ENCODE measurements at regions not wholly inside any gene's neighbourhood (a gene's known extent, or its start where the extent isn't known, plus 50 kb on each side); places are given as distances from the start of the nearest gene placed in this dataset.

DNA sequence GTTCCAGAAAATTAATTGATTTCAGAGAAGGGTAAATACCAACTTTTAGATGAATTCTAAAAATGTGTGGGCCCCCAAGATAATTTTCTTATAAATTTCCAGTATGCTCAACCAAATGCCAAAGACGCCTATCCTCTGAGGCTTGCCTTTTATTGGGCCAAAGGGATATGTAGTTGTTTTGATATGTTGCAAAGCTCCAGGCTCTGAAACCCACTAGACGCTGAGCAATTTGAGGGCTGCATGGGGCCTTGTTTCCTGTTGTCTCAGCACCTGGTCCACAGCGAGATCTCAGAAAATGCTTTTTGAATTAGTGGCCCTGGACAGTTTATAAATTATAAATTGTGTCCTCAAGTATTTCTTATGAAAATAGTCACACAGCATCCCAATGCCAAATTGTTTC is 397.2 kb downstream of the SAMD5 start:
- no TSS peak for BruUV-seq (replicated peaks)
- no peak overlapping the region for H3K9ac ChIP-seq (ENCODE audit: low read length)
- H3K79me2 ChIP-seq (ENCODE audit: insufficient read depth, low read length) = no peaks in the 10 kb centered on the region
- no peaks in the 10 kb centered on the region for H3K27me3 ChIP-seq (ENCODE audit: insufficient read depth, low read length)
- H3K9me3 ChIP-seq (ENCODE audit: control insufficient read depth in 1 of 2, insufficient read depth in 1 of 2, low read depth in 1 of 2, low read length in 2 of 2) = no peaks in the 10 kb centered on the region
- CTCF ChIA-PET = no interaction called here
- no peak for DNase-seq (ENCODE audit: low read depth, low spot score)
- H3K9me2 ChIP-seq (ENCODE audit: insufficient read depth) = no peaks in the 10 kb centered on the region
- intact Hi-C loops (cut with micrococcal nuclease) = no loop called here
- no peak overlapping the region for H3K27ac ChIP-seq (ENCODE audit: low read depth, low read length)
- H3K4me1 ChIP-seq (ENCODE audit: control insufficient read depth in 1 of 2, insufficient read depth in 2 of 2, low read length in 2 of 2) = no peaks in the 10 kb centered on the region
- TF ChIP-seq CBX3 (IDR thresholded peaks at IDR 0.05; ENCODE audit: low read depth) (no peak), TCF7L2 (IDR thresholded peaks at IDR 0.05; ENCODE audit: borderline replicate concordance, extremely low read depth, insufficient read depth, insufficient read length) (no peak), ZNF274 (IDR thresholded peaks at IDR 0.05; ENCODE audit: low read depth, low read length) (no peak), YY1 (IDR thresholded peaks at IDR 0.05; ENCODE audit: extremely low read depth, insufficient replicate concordance, low read depth, low read length) (no peak), FOSL1 (IDR thresholded peaks at IDR 0.05; ENCODE audit: low read depth) (no peak), RAD21 (IDR thresholded peaks at IDR 0.05; ENCODE audit: low read depth) (no peak), ZFX (IDR thresholded peaks at IDR 0.05) (no peak), ELF1 (IDR thresholded peaks at IDR 0.05; ENCODE audit: borderline replicate concordance, low read depth) (no peak), POLR2AphosphoS5 (IDR thresholded peaks at IDR 0.05; ENCODE audit: low read depth, low read length) (no peak), SIN3A (IDR thresholded peaks at IDR 0.05; ENCODE audit: low read depth) (no peak), SP1 (IDR thresholded peaks at IDR 0.05; ENCODE audit: low read depth) (no peak), SRF (IDR thresholded peaks at IDR 0.05; ENCODE audit: low read depth) (no peak), CEBPB (IDR thresholded peaks at IDR 0.05; ENCODE audit: low read depth) (no peak), EZH2 (IDR thresholded peaks at IDR 0.05) (no peak), POLR2A (IDR thresholded peaks at IDR 0.05; ENCODE audit: borderline replicate concordance, extremely low read depth, insufficient read depth, insufficient read length) (no peak)
- TF ChIP-seq, protein P1, sequence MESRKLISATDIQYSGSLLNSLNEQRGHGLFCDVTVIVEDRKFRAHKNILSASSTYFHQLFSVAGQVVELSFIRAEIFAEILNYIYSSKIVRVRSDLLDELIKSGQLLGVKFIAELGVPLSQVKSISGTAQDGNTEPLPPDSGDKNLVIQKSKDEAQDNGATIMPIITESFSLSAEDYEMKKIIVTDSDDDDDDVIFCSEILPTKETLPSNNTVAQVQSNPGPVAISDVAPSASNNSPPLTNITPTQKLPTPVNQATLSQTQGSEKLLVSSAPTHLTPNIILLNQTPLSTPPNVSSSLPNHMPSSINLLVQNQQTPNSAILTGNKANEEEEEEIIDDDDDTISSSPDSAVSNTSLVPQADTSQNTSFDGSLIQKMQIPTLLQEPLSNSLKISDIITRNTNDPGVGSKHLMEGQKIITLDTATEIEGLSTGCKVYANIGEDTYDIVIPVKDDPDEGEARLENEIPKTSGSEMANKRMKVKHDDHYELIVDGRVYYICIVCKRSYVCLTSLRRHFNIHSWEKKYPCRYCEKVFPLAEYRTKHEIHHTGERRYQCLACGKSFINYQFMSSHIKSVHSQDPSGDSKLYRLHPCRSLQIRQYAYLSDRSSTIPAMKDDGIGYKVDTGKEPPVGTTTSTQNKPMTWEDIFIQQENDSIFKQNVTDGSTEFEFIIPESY (IDR thresholded peaks at IDR 0.05; ENCODE audit: extremely low read depth, insufficient replicate concordance, low read length) = no peak
- TF ChIP-seq, protein P2, sequence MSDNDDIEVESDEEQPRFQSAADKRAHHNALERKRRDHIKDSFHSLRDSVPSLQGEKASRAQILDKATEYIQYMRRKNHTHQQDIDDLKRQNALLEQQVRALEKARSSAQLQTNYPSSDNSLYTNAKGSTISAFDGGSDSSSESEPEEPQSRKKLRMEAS (IDR thresholded peaks at IDR 0.05) = no peak
- TF ChIP-seq, protein P3, sequence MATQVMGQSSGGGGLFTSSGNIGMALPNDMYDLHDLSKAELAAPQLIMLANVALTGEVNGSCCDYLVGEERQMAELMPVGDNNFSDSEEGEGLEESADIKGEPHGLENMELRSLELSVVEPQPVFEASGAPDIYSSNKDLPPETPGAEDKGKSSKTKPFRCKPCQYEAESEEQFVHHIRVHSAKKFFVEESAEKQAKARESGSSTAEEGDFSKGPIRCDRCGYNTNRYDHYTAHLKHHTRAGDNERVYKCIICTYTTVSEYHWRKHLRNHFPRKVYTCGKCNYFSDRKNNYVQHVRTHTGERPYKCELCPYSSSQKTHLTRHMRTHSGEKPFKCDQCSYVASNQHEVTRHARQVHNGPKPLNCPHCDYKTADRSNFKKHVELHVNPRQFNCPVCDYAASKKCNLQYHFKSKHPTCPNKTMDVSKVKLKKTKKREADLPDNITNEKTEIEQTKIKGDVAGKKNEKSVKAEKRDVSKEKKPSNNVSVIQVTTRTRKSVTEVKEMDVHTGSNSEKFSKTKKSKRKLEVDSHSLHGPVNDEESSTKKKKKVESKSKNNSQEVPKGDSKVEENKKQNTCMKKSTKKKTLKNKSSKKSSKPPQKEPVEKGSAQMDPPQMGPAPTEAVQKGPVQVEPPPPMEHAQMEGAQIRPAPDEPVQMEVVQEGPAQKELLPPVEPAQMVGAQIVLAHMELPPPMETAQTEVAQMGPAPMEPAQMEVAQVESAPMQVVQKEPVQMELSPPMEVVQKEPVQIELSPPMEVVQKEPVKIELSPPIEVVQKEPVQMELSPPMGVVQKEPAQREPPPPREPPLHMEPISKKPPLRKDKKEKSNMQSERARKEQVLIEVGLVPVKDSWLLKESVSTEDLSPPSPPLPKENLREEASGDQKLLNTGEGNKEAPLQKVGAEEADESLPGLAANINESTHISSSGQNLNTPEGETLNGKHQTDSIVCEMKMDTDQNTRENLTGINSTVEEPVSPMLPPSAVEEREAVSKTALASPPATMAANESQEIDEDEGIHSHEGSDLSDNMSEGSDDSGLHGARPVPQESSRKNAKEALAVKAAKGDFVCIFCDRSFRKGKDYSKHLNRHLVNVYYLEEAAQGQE (IDR thresholded peaks at IDR 0.05; ENCODE audit: low read depth) = no peak
- TF ChIP-seq, protein P4, sequence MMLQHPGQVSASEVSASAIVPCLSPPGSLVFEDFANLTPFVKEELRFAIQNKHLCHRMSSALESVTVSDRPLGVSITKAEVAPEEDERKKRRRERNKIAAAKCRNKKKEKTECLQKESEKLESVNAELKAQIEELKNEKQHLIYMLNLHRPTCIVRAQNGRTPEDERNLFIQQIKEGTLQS (IDR thresholded peaks at IDR 0.05) = no peak
- H3K4me2 ChIP-seq (ENCODE audit: low read length) = no peak overlapping the region
- RAD21 ChIA-PET (ENCODE audit: low non-redundant PET in 1 of 2, low total read pairs in 2 of 2, uncharacterized antibody in 2 of 2, unreplicated experiment in 2 of 2) = no interaction called here
- H3K4me3 ChIP-seq (replicated peaks in 1 of 2; ENCODE audit: low read depth in 1 of 2, low read length in 2 of 2) = no peak overlapping the region
- H3K36me3 ChIP-seq (ENCODE audit: control insufficient read depth in 1 of 2, insufficient read depth in 2 of 2, low read length in 2 of 2) = no peaks in the 10 kb centered on the region
- H4K20me1 ChIP-seq (ENCODE audit: insufficient read depth) = no peaks in the 10 kb centered on the region
- H2AFZ ChIP-seq (ENCODE audit: low read depth, low read length, poor library complexity, severe bottlenecking) = no peak overlapping the region
- ATAC-seq = no peak
- POLR2A ChIA-PET = no interaction called here
